ENCODE measurements at regions not wholly inside any gene's neighbourhood (a gene's known extent, or its start where the extent isn't known, plus 50 kb on each side); places are given as distances from the start of the nearest gene placed in this dataset.
A peak's percentile ranks its signal among the peaks of the same experiment; 100 is the strongest.

DNA sequence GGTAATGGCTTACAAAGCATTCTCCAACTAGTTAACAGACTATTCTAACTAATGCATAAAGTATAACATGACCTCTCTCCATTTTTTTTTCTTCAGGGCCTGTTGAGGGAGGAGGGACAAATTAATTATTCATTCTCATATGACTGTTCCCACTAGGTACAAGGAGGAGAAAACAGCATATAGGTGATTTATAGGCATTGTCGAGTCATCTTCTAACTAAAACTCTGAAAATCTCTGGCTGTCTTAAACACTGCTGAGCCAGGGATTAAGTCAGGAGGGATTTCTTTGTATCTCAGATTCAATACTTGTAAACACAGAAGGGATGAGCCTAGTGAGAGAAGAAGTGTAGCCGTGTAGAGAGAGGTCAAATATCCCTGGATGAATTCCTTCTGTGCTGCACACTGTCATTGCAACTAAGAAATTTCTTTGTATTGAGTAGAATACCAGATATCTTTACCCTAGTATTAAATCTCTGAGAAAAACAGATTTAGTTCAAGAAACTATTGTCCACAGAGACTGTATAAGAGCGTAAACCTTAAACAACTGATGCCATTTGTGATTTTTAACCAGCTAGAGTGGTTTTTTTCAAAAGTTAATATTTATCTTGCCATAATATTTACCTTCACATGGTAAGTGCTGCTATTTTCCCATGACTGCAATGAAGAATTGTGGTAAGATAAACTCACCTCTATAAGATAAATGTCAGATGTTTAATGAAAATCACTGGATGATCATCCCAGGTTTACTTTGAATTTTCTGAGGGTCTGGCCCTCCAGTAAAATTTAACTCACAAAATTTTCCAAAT, 465.3 kb downstream of the RWDD3 start:
- DNase-seq, result no peak

DNA sequence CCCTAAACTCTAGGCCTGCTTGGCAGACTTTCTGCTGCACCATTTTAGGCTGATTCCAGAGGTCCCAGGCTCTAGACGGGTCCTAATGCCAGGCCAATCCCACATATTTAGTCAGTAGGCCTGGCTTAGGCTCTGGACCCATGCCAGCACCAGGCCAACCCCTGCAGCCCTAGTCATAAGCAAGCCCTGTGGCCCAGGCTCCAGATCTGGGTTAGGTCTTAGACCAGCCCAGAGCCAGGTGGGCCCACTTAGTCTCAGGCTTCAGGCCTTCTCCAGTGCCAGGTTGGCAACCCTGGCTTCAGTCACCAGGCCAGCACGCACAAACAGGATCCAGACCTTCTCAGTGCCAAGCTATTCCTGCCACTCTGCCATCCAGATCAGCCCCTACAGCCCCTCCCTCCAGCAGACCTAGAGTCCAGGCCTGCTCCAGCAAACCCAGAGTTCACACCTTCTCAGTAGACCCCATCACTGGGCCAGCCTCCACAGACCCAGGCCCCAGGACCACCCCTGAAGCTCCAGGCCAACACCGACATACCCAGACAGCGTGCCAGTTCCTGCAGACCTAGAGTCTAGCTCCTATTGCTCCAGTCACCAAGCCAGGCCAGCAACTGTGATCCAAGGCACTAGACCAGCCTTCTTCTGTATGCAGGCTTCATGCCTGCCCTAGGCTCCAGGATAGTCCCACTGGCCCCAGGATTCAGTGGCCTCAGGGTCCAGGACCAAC, 467.6 kb downstream of the RWDD3 start:
- no peak for DNase-seq

DNA sequence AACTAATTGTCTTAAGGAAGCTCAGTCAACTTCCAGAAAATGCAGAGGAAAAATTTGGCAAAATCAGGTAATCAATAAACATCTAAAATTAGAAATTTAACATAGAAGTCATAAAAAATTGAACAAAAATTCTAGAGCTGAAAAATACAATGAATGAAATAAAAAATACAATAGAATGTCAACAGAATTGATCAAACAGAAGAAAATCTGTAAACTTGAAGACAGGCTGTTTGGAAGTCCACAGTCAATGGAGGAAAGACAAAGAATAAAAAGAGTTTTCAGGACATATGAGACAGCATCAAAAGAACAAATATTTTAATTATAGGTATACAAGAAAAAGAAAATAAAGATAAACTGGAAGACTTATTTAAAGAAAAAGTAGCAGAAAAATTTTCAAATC, 469.0 kb downstream of the RWDD3 start:
- DNase-seq, result no peak

DNA sequence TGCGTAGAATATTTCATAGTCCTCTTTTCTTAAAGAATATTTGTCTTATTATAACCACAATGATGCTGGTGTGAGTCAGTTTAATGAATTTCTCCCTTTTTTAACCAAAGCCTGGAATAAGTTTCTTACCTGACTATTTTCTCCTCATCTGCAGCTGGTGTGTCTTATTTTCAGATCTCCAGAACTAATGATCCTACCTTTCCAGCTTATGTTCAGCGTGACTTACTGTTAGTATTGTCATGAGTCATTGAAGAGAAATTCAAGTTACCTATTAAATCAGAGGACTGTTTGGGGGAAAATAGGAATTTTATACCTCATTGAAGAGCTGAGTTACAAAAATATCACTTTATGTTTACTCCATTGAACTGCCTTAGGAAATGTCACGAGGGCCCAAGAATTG, 482.1 kb downstream of the RWDD3 start:
- no peak for DNase-seq

DNA sequence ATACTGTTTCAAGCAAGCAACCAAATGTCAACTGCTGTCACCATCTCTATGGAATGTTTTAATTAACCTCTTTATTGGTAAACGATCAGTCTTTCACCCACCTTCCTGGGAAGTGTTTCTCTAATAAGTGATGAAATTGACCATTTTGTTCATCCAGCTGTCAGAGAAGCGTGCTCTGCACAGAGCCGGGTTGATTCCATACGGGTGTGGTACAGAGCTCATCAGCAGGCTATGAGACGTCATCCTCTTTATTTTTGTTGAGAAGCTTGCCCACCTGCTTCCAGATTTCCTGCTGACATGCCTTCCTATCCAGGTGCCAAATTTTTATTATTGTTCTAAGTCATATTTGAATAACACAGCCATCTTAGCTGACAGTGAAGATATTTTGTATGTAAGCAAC, 482.5 kb downstream of the RWDD3 start:
- no peak for DNase-seq

DNA sequence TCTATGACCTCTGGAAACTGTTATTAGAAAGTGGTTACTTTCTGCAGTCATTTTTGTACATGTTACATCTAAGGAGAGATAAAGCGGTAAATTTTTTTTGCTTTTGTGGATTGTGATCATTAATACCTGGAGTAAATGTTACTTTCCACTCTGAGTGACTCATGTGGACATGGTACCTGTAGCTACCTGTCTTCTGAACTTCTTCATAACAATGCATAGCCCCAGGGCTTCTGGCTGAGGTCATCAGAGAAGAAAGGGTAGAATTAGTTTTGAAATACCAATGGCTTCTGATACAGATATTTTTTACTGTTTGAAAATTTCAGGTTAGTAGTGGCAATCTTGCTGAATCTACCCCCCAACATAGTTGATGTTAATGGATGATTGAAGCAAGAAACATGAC, 489.3 kb downstream of the RWDD3 start:
- no peak for DNase-seq

DNA sequence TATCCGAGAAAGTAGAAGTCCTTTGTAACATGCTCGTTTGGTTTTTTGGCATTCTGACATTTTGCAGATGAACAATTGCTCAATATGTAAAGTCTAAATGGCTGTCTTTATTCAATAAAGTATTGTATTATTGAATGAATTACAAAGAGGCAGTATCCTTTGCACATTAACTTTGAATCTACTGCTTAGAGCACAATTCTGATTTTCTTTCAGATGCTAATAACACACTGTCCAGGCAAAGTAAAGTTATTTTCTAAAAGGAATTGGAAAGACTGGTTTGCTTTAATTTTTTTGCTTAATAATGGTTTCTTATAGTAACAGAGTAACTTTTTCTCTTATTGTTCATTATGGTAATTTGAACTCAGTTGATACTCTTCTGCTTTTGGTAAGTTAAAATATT, 494.8 kb downstream of the RWDD3 start:
- no peak for DNase-seq

DNA sequence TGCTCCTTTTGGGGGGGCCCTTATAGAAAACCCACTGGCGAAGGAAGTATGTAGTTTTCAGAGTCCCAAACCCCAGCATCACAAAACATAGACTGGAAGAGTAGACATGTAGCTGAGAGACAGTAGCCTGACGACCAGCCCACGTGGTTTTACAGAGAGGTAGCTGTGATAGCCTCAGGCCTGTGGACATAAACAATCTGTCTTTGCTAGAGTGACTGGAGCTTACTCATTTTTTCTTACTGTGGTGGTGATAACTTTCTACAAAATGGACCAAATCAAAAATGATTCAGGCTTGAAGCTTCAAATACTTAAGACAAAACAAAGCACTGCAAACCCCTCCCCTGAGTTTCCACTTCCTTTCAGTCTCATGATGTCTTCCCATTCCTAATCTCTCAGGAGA, 497.0 kb downstream of the RWDD3 start:
- DNase-seq, result no peak

DNA sequence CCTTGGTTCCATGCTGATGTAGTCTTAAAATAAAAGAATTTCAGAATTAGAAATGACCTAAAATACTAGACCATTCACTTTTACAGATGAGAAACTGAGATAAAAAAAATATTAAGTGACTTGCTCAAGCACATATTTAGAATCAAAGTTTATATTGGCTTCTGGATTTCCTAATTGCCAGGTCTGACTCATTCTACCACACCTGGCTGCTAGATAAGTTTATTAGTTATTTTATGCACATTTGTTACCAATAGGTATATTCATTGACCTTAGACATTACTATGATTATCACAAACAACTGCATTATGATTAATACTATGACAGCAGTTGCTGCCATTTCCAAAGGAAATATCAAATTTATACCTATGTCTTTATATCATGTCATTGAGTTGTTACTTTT, 497.5 kb downstream of the RWDD3 start:
- no peak for DNase-seq

DNA sequence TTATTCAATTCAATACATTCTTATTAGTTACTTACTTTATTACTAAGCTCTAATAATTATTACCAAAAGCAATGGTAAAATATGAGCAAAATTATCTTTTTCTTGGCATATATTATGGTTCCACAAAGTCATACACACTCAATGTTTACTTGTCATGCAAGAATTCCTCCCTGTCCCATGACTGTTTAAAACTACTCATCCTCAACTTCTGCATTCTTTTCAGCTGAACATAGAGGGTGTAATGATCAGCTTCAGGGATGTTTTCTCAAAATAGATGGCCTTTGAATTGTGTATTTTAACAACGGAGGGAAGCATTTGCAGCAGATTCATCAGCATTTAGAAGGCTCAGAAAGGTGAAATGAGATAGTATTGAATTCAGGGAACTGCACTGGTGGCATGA, 499.0 kb downstream of the RWDD3 start:
- no peak for DNase-seq

DNA sequence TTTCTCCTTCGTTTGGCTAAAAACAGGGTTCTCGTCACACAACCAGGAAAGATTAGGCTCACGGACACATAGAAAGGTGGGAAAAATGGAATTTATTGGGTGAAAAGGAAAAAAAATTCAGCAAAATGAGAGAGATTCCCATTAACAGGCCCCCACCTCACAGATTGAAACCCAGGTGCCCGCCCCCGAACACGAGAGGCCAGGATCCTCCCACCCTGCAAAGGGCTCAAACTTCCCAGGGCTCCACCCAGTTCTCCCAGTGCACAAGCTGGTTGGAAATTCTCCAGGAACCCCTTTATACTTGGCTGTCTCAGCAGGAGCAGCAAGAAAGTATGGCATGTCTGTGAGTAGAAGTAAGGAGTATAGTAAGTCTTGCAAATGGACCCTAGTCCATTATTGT, 499.7 kb downstream of the RWDD3 start:
- no peak for DNase-seq

DNA sequence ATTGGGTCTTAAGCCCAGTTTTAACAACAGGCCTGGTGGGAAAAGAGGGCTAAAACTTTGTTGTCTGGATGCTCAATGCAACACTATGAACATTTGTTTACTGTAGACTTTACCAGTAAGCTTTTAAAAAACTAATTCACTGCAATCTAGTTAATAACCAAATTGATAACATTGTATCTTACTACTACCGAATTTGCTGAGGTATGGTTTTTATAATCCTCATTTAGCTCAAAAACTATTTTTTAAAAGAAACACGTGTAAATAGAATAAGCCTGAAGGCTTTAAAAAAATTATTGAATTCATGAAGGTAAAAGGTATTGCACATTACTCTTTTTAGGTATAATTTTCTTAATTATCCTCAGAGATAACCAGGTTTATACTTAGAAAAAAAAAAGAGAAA, 500.6 kb downstream of the RWDD3 start:
- DNase-seq, result no peak

DNA sequence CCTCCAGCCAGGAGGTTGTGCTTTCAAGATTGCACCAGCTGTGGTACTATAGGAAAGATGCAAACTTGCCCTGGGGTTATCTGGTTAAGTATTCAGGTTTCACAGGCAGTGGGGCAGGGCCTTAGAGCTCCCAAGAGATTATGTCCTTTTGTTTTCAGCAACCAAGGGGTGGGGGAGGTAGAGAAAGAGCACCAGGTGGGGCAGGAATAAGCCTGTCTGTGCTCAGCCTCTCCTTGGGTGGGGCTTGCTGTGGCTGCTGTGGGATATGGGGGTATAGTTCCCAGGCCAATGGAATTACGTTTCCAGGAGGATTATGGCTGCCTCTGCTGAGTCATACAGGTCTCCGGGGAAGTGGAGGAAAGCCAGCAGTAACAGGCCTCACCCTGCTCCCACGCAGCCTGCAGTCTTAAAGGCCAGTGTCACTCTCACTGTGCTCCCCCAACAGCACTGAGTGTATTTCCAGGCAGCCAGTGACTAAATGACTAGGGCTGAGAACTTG, 508.6 kb downstream of the RWDD3 start:
- DNase-seq, result peak; percentile 82

DNA sequence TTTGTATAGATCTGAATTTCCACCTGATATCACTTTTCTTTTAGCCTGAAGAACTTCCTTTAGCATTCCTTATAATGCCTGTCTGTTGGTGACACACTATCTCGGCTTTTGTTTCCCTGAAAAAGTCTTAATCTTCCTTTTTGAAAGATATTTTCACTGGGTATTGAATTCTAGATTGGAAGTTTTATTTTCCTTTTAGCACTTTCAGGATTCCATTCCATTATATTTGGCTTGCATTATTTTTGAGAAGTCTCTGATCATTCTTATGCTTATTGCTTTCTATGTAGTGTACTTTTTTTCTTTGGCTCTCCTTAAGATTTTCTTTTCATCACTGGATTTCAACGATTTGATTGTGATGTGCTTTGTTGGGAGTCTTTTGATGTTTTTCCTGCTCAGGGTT, 510.7 kb downstream of the RWDD3 start:
- no peak for DNase-seq

DNA sequence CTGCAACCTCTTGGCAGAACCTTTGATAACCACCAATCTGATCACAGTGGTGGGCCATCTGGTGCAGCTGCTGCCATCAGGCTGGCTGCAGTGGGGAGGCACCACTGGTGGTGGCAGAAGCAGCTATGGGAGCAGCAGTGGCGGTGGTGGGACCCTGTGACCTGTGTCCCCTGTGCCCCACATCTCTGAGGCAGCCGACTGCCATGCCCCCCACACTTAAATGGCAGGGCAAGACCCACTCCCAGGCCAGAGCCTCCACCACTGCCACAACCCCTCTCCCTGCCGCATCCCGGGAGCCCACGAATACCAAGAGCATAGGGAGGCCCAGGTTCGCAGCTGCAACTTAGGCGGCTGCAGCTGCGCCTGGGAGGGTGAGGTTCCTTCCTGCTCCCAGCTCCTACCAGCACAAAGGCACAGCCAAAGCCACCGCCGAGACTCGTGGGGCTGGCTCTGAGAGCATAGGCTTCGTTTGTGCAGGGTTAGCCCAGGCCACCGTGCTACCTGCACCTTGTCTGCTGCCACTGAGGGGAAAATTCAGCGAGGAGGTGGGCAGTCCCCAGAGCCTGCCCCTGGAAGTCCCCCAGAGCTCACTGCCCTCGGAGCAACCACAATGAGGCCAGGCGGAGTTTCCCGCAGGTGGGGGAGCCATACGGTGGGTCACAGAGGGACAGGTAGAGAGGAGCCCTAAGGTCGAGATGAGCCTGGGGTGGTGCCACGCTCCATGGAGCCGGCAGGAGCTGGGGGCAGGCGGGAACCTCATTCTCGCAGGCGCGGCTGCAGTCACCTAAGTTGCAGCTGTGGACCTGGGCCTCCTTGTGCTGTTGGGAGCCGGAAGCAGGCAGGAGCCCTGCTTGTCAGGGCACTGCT, 518.7 kb downstream of the RWDD3 start:
- no peak for DNase-seq

DNA sequence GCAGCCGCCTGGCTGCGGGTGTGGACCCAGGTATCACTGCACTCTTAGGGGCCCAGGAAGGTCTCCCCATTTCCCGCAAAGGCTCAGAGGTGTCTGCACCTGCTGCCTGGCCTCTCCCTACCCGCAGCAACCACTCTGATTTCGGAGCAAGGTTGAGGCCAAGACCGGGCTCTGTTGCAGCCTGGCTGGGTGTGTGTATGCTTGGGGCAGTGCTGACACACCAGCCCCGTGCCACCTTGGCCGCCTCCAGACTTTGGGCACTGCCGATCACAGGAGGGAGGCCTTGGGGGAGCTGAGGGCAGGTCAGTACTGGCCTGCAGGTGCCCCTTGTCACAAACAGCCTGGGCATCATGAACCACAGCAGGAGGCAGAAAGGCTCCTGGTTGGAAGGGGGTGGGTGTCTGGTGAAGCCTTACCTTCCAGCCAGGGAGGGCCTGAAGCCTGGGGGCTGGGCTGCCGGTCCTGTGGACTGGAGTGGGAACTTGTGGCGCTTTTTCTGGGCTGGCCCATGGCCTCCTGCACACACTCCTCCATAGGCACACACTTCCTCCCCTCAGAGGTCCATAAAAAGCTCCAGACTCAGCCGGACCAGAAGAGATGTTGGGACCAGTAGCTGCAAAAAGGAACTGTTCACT, 519.5 kb downstream of the RWDD3 start:
- DNase-seq, result no peak

DNA sequence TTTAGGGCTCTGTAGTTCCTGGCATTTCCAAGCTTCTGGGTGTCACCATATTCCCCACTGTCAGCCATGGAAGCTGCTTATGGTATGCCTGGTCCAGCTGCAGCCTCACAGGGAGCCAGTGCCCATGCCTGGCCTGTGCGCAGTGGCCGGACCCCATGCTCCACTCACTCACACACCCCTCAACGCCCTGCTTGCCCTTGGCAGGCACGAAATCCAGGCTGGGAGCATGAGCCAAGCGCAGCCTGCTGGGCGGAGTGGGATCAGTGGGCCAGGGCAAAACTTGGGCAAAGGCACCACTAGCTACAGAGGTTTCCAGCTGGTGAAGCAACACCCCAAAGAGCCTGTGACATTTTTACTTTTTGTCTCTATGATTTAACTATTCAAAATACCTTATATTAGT, 520.4 kb downstream of the RWDD3 start:
- no peak for DNase-seq

DNA sequence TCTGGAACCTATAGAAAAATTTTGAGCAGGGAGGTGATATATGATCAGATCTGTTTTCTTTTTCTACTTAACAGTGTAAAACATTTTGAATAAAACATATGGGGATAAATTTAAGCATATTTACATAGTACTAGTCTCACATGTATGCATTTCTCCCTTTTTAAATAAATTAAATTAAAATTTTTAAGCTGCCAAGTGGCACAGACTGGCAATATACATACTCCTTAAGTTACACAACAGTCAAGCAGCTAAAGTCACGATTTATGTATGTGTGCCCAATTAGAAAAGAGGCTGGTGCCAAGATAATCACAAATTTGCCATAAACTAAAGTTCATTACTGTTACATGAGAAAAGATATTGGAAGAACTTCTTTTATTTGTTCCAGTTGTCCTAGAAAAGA, 532.0 kb downstream of the RWDD3 start:
- no peak for DNase-seq

DNA sequence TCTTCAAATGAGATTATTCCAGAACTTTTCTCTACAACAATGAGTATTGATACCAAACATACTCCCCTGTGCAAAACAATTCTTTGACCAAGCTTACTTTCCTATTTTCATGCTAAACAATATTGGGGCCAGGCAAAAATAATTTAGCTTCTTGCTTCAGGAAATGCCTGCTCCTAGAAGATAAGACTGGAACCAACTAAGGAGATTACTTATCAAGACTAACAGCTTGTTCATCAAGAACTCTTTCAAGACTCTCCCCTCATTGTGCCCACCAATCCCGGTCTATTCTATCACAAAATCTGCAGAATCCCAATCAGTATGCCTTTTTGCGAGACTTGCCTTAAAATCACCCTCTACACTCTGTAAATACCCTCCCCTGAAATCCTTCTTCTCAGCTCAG, 536.6 kb downstream of the RWDD3 start:
- no peak for DNase-seq

DNA sequence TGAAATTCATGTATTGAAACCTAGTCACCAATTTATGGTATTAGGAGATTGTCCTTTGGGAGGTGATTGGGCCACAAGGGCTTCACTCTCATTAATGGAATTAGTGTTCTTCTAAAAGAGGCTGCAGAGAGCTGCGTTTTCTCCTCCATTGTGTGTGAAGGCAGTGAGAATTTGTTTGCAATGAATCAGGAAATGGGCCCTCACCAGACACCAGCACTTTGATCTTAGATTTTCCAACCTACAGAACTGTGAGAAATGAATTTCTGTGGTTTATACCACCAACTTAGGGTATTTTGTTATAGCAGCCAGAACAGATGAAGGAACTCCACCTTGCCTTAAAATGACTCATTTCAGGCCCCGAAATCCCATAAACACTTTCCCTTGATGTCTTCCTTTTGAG, 544.2 kb downstream of the RWDD3 start:
- no peak for DNase-seq

DNA sequence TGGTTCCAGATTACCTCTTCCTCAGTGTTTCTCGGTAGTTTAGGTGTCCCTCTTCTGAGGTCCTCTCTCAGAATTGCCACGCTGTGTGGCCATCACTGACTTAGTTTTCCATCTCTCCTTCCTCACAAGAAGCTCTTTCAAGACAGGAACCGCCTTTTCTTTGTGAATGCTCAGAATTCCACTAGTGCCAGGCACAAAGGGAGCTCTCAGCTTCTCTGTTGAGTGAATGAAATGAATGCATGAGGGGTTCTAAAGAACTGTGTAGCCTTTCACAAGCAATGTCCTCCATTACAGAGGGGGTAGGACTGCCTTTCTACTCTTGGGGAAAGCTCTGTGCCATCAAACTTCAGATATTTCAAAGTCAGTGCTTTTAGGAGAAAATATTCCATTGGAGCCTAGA, 546.8 kb downstream of the RWDD3 start:
- DNase-seq, result no peak

DNA sequence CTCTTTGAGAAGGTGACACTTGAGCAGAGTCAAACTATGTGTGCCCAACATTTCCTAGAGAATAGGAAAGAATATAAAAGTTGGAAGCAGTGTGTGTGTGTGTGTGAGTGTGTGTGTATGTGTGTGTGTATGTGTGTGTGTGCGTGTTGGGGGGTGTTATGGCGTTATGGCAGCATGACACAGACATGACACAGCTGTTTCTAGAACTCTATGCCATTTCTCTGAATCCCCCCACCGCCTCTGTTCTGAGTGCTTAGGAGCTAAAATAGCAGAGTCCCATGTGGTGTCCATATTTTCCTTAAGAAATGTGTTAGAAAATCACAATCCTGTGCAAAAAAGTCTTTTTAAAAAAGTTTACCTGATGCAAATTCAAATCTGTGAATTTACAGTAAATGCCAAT, 556.1 kb downstream of the RWDD3 start:
- no peak for DNase-seq

DNA sequence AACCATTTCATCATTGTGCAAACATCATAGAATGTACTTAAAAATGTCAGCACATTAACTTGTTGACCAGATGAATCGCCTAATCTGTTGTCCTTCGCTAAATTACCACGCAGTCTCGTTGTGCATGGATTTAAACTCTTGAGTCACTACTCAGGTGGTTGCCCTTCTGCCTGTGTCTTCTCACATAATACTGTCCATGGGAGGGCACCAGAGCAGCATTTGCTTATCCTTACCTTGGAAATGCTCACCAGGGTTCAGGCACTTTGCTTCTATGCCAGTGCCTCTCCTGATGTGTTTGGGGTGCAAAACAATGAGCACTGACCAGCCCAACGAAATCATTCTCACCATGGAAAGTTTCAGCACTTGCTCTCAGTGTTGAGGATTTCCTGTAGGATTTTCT, 559.9 kb downstream of the RWDD3 start:
- peak; percentile 22 for DNase-seq

Data from NCI-H510A treated with DMSO at 0.1 percent for 48 hours (cell line).